Hepatocyte (in vitro differentiated cells): ENCODE measurements at regions not wholly inside any gene's neighbourhood (a gene's known extent, or its start where the extent isn't known, plus 50 kb on each side); places are given as distances from the start of the nearest gene placed in this dataset.

Experiments used
- DNase-seq: peaks from one replicate; pipeline ENCODE4 v3.0.0-alpha.2; 2016; ENCODE audit warnings: low spot score
- H2AFZ ChIP-seq: fragments of 200-600 bp; sonication (generic); 2 replicates; pipeline ENCODE4 v1.6.0; 2016; ENCODE audit warnings: antibody characterized with exemption, mild to moderate bottlenecking
- H3K27ac ChIP-seq: fragments of 200-600 bp; sonication (generic); 2 replicates; pipeline ENCODE4 v1.5.1; 2016; ENCODE audit warnings: mild to moderate bottlenecking
- H3K27me3 ChIP-seq: fragments of 200-600 bp; sonication (generic); 2 replicates; pipeline ENCODE4 v1.6.1; 2016
- H3K36me3 ChIP-seq: fragments of 200-600 bp; sonication (generic); replicated peaks from 2 replicates; pipeline ENCODE4 v1.5.1; 2016; ENCODE audit warnings: low read depth; ENCODE audit not compliant: insufficient read depth
- H3K4me1 ChIP-seq: fragments of 200-600 bp; sonication (generic); 2 replicates; pipeline ENCODE4 v1.5.1; 2016; ENCODE audit warnings: mild to moderate bottlenecking, moderate library complexity; ENCODE audit not compliant: insufficient read depth
- H3K4me2 ChIP-seq: fragments of 200-600 bp; sonication (generic); 2 replicates; pipeline ENCODE4 v1.6.0; 2016
- H3K4me3 ChIP-seq: fragments of 200-600 bp; sonication (generic); 2 replicates; pipeline ENCODE4 v1.5.1; 2016; ENCODE audit warnings: mild to moderate bottlenecking
- H3K79me2 ChIP-seq: fragments of 200-600 bp; sonication (generic); 2 replicates; pipeline ENCODE4 v1.6.0; 2017; ENCODE audit warnings: mild to moderate bottlenecking
- H3K9me2 ChIP-seq: fragments of 200-600 bp; sonication (generic); replicated peaks from 2 replicates; pipeline ENCODE4 v1.6.0; 2017; ENCODE audit warnings: mild to moderate bottlenecking; ENCODE audit not compliant: insufficient read depth
- H3K9me3 ChIP-seq: fragments of 200-600 bp; sonication (generic); 2 replicates; pipeline ENCODE4 v1.5.1; 2016; ENCODE audit warnings: low read depth, mild to moderate bottlenecking
- H4K20me1 ChIP-seq: fragments of 200-600 bp; sonication (generic); 2 replicates; pipeline ENCODE4 v1.6.0; 2016; ENCODE audit warnings: mild to moderate bottlenecking; ENCODE audit not compliant: insufficient read depth, poor library complexity, severe bottlenecking
- CTCF ChIP-seq: fragments of 200-600 bp; sonication (generic); IDR thresholded peaks from 2 replicates; pipeline ENCODE4 v1.5.1; 2016; ENCODE audit warnings: antibody characterized with exemption, mild to moderate bottlenecking; ENCODE audit not compliant: poor library complexity
- EZH2 ChIP-seq: fragments of 200-600 bp; sonication (generic); IDR thresholded peaks from 2 replicates; pipeline ENCODE4 v1.6.1; 2016; ENCODE audit warnings: antibody characterized with exemption, mild to moderate bottlenecking, borderline replicate concordance
- EZH2phosphoT487 ChIP-seq: fragments of 200-600 bp; sonication (generic); IDR thresholded peaks from one replicate; pipeline ENCODE4 v1.6.1; 2018; ENCODE audit warnings: antibody characterized with exemption, mild to moderate bottlenecking, low read depth, moderate library complexity; ENCODE audit not compliant: unreplicated experiment, severe bottlenecking
- WGBS: methylation state at CpG from one replicate; pipeline ENCODE4 v1.1.6; 2016; ENCODE audit warnings: low lambda C conversion rate; ENCODE audit errors: missing lambda C conversion rate; 5-methylcytosine and 5-hydroxymethylcytosine counted together

DNA sequence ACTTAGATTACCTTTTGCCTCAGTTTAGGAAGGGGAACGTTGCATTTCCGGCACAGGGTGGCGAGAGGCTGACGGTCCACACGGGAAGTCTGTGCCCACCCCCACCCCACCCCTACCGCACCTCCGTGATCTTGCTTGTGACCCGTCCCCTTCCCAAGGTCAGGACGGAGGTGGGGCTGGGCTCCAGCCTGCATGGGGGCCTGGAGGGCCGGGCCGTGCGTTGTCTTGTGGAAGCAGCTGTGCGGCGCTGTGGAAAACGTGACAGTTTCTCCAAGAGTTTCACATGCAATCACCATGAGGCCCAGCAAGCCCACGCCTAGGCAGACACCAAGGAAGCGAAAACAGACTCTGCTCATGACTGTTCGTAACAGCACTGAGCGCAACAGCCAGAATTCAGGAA is 76.8 kb upstream of the HDAC4 start:
- Histone ChIP-seq H3K27ac (no peak overlapping the region), H3K4me2 (no peak overlapping the region), H3K4me1 (no peaks in the 10 kb centered on the region), H4K20me1 (no peaks in the 10 kb centered on the region), H3K36me3 (no peaks in the 10 kb centered on the region), H3K79me2 (no peaks in the 10 kb centered on the region), H3K9me3 (no peaks in the 10 kb centered on the region), H2AFZ (no peak overlapping the region), H3K27me3 (no peaks in the 10 kb centered on the region), H3K4me3 (no peak overlapping the region), H3K9me2 (no peaks in the 10 kb centered on the region)
- DNase-seq: no peak
- WGBS: 91% methylated on average over 18 of the region's 19 CpGs
- TF ChIP-seq CTCF: no peak
- TF ChIP-seq EZH2: no peak
- no peak for TF ChIP-seq EZH2phosphoT487

- no peak for DNase-seq
- Histone ChIP-seq H3K9me2 (no peaks in the 10 kb centered on the region), H4K20me1 (no peaks in the 10 kb centered on the region), H3K27me3 (no peaks in the 10 kb centered on the region), H3K27ac (no peak overlapping the region), H3K4me2 (no peak overlapping the region), H3K36me3 (no peaks in the 10 kb centered on the region), H3K9me3 (no peaks in the 10 kb centered on the region), H3K79me2 (no peaks in the 10 kb centered on the region), H3K4me3 (no peak overlapping the region), H2AFZ (no peak overlapping the region), H3K4me1 (no peaks in the 10 kb centered on the region)
- 94% methylated on average over 23 of the region's 25 CpGs for WGBS
- TF ChIP-seq CTCF: no peak
- no peak for TF ChIP-seq EZH2
- no peak for TF ChIP-seq EZH2phosphoT487
Observed at GRCh38 chr2:239476757-239477585, 76.2 kb upstream of the HDAC4 start.

DNA sequence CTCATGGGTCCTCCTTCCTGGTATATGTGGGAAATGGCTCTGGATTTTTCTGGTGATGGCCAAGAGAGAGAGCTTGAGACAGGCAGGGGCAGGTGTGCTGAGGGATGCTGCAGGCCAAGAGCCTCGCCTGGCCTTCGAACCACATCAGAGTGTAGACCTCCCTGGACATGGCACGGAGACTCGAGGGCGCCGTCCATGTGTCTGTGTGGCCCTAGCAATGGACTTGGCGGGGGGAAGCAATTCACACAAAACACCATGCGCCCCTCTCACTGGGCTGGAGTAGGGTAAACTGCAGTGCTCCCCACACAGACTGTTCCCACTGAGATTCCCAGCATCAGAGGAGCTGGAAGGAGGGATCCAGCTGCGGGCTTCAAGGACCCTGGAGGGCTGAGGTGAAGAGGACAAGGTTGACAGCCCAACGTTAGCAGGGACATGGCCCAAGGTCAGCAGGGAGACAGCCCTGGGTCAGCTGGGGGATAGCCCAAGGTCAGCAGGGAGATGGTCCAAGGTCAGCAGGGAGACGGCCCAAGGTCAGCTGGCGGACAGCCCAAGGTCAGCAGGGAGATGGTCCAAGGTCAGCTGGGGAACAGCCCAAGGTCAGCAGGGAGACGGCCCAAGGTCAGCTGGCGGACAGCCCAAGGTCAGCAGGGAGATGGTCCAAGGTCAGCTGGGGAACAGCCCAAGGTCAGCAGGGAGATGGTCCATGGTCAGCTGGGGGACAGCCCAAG is 75.4 kb upstream of the HDAC4 start:
- 96% methylated on average over 14 of the region's 14 CpGs for WGBS

More for the DNA sequence above, 75.4 kb upstream of the HDAC4 start:
- H3K79me2 ChIP-seq: no peaks in the 10 kb centered on the region
- H3K27me3 ChIP-seq: no peaks in the 10 kb centered on the region
- DNase-seq: no peak
- no peak overlapping the region for H3K27ac ChIP-seq
- H2AFZ ChIP-seq: no peak overlapping the region
- H3K36me3 ChIP-seq: no peaks in the 10 kb centered on the region
- no peak overlapping the region for H3K4me2 ChIP-seq
- H3K4me1 ChIP-seq: no peaks in the 10 kb centered on the region
- TF ChIP-seq CTCF: no peak
- TF ChIP-seq EZH2: no peak
- no peak for TF ChIP-seq EZH2phosphoT487
- no peak overlapping the region for H3K4me3 ChIP-seq
- no peaks in the 10 kb centered on the region for H4K20me1 ChIP-seq
- H3K9me3 ChIP-seq: no peaks in the 10 kb centered on the region
- no peaks in the 10 kb centered on the region for H3K9me2 ChIP-seq
